ENCODE measurements at regions not wholly inside any gene's neighbourhood (a gene's known extent, or its start where the extent isn't known, plus 50 kb on each side); places are given as distances from the start of the nearest gene placed in this dataset.

DNA sequence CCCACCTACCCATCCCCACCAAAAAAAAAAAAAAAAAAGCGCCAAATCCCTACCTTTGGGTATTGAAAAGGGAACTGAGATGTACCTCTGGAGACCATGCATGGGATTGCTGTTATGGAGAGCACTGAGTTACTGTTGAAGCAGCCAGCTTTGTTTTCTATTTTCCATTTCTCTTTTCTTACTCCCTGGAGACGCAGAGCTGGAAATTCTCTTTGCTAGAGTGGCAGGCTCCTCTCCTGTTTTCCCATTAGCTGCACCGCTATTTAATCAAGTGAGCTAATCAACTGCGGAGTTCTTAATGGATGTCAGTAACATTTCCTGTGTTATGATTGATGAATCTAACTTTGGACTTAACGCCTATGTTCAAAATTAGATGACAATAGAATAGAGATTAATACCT lies 136.1 kb upstream of the LMCD1 start:
- DNase-seq, result no peak

DNA sequence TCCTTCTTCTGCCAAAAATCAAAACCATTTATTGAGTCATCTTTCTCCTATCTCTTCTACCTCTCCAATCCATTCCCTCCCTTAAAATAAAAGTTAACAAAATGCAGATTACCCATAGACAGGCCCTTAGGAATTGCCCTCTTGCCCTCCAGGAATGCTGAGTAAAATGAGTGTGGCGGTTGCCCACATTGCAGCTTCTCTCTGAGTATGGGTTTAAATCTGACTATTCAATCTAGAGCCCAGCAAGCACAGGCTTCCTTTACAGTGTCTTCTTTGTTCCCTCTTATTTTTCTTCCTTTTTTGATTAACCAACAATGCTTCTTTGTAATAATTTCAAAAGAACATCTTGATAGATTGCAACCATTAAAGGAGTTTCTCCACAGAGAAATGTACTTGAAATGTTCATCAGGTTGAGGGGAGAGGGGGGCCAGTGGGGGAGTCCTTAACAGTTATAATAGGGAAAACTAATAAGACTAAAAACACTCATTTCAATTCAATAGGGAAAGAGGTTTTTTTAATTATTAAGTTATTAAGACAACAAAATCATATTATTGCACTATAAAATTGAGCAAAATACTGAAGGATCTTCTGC lies 135.3 kb upstream of the LMCD1 start:
- no peak for DNase-seq

DNA sequence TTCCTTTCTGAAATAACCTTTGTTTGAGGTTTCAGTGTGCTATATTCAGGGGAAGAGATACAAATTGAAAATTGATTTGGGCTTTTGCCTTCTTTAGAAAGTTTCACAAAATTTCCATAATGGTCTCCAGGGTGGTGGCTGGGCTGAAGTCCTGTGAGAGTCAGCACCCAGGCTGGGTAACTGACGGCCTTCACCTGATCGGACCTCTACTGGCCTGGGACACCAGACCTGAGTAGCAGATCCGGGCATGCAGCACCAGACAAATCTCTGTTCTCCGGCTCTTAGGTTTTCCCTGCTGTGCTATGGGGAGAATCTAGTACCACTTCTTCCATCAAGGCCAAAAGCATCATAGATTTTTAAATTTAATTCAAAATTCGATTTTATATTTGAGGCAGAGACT lies 133.0 kb upstream of the LMCD1 start:
- no peak for DNase-seq

DNA sequence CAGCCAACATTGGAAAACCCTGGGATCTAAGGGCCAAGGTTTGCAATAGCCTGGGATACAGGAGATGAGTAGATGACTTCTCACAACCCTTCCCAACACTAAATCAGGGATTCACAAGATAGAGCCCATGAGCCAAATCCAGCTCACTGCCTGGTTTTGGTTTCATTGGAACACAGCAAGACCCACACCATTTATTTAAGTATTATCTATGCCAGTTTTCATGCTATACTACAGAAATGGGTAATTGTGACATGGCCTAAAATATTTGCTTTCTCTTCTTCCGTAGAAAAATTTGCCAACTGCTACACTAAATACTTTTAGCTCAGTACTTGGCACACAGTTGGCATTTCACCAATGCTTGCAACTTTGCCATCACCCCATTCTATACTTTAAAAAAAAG lies 132.0 kb upstream of the LMCD1 start:
- DNase-seq, result no peak

DNA sequence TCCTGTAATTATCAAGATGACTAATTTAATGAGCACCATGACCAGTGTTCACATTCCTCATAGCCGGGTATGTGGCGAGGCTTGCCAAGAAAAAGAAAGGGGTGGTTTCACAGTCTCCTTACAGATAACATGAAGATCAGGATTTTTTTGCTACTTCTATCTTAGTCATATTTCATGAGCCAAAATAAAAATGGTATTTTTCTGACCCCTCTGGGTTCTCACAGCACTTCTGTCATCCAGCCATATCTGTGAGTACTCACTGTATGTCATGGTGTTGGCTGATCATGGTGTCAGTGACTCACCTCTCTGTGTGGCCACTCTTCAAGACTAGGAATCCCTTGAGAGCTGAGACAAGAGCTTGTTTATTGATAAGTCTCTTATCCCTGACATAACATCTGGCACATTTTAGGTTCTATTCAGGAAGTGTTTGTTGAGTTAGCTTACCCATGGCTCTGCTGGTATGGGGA lies 130.5 kb upstream of the LMCD1 start:
- no peak for DNase-seq

DNA sequence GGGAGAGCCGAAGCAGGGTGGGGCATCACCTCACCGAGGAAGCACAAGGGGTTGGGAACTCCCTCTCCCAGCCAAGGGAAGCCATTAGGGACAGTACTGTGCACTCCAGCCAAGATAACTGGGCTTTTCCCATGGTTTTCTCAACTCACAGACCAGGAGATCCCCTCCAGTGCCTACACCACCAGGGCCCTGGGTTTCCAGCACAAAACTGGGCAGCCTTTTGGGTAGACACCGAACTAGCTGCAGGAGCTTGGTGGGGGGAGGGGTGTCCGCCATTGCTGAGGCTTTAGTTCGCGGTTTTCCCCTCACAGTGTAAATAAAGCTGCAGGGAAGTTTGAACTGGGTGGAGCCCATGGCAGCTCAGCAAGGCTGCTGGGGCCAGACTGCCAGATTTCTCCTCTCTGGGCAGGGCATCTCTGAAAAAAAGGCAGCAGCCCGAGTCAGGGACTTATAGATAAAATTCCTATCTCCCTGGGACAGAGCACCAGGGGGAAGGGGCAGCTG lies 129.6 kb upstream of the LMCD1 start:
- no peak for DNase-seq

DNA sequence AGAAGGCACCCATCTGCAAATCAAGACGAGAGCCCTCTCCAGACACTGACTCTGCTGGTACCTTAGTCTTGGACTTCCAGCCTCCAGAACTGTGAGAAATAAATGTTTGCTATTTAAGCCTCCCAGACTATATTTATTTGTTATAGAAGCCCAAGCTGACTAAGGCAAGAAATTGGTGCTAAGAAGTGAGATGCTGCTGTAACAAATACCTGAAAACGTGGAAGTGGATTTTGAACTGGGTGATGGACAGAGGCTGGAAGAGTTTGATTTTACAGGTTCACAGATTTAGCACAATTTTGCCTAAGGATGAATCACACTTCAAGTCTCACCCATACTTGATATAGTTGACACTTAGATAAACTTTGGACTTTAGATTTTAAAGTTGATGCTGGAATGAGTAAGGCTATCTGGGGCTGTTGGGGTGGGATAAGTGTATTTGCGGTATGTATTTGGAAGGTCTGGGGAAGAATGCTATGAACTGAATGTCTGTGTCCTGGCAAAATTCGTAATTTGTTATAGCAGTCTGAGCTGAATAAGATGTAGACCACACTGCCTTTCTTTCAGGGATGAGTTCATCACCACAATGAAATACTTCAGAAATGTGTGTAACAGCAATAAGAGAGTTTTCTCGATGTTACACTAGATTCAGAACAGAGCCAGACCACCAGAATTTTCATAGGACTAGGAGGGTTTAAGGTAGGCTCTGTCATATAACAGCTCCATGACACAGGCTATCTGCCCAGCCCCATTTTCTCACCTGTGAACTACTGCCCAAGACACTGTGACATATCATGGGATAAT lies 120.5 kb upstream of the LMCD1 start:
- no peak for DNase-seq

DNA sequence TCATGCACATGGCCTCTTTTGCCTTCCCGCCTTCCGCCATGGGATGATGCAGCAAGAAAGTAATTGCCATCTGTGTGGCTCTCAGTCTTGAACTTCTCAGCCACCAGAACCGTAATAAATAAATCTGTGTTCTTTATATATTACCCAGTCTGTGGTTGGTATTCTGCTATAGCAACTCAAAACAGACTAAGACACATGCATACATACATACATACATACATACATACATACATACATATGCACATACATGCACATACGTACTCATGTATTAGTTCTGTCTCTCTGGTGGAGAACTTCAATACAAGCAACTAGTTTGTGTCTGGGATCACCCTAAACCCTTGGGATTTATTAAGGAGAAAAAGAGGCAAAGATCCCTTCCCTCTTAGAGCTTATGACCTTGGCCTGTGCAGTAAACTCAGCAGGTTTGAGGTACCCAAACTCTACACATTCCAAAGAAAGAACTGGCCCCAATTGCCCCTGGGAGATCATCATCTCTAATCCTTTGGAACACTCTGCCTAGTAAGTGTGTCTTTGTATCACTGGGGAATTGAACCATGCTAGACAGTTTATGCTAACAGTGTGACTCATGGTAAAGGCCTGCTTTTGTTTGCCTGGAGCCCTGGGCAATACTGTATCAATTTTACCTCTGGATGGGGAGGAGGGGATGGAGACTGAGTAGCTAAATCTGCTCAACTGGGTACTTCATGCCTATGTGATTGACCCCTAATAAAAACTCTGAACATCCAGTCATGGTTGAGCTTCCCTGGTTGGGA lies 115.6 kb upstream of the LMCD1 start:
- no peak for DNase-seq

DNA sequence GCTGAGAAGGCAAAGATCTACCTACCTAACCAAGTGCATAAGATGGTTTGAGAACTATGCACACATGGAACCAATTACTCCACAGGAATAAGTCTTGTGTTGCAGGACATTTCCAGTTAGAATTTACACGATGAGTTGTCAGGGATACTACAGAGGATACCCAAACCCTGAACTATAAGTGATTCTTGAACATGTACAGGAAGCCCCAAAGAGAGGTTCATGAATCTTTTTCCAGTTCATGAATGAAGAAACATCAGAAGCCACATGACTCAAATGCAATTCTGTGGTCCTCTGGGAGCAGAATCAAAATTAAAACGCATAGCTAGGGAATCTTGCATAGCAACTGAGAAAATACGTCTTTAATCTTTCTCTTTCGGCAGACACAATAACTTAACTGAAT lies 114.1 kb upstream of the LMCD1 start:
- DNase-seq, result no peak

DNA sequence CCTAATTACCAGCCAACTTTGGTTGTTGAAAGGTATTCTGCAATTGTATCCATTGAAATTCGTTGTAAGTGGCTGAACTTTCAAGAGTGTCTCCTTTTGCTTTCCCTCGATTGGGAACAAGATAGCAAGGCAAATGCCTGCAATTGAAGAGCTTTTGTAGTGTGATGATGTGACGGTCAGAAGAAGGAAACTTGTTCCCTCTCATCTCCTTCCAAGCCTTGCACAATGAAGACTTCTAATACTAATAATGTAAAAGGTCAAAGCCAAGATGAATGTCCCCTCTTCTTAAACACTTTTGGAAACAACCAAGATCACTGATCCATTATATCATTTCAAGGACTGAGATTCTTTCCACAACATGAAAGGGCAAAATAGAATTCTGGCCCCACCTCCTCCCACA lies 101.9 kb upstream of the LMCD1 start:
- DNase-seq, result no peak

DNA sequence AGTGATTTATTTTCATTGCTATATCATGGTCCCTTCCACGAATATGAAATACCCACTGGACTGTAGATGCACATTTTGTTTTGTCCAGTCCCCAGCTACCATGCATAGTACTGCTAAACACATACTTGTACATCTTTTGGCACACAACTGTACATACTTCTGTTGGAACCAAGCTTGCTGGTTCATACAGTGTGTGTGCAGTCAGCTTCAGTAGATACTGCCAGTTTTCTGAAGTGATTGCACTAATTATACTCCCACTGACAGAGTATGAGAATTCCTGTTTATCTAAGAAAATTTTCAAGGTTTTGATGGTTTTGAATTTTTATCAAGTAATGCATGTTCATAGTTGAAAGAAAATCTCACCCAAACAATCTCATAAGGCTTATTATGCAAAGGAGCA lies 100.7 kb upstream of the LMCD1 start:
- DNase-seq, result no peak

DNA sequence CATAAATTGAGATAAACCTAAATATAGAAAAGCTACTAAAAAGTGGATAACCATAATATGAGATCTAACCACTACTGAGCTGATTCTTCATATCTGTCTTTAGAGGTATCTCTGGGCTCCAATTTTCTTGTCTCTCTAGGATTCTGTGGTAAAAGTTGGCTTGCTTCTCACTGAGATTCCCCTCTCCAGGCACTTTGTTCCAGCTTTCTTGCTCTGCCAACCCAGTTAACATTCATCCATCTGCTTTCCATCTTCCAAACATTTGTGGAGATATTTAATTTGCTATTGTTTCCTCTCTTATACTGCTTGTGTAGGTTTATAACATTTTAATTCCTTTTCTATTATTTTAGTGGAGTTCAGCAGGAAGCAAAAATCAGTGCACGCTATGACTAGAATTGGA lies 97.6 kb upstream of the LMCD1 start:
- DNase-seq, result no peak

DNA sequence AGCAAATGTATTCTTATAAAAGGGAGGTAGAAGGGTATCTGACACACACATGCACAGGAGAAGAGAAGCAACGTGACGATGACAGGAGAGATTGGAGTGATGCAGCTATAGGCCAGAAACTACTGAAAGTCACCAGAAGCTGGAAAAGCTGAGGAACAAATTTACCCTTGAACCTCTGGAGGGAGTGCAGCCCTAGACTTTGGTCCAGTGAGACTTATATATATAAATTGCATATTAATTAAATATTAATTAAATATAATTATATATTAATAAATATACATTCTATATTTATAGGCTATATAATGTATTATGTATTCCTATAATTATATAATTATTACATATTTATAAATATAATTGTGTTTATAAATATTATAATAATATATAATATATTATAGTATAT lies 96.5 kb upstream of the LMCD1 start:
- no peak for DNase-seq

DNA sequence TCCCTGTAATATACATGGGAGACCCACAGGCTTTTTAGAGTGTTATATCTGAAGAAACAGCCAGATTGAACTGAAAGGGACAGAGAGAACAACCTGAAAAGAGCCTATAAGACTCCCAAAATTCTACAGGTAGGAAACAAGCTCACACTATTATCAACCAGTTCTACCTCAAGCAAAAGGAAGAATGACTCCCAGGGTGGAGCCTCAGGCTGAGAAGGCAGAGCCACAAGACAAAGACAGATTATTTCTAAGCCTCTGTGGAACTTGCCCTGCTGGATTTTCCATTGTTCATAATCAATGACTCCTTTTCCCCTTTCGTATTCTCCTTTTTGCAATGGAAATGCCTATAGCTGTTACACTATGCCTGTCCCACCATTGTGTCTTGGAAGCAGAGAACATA lies 95.1 kb upstream of the LMCD1 start:
- no peak for DNase-seq

DNA sequence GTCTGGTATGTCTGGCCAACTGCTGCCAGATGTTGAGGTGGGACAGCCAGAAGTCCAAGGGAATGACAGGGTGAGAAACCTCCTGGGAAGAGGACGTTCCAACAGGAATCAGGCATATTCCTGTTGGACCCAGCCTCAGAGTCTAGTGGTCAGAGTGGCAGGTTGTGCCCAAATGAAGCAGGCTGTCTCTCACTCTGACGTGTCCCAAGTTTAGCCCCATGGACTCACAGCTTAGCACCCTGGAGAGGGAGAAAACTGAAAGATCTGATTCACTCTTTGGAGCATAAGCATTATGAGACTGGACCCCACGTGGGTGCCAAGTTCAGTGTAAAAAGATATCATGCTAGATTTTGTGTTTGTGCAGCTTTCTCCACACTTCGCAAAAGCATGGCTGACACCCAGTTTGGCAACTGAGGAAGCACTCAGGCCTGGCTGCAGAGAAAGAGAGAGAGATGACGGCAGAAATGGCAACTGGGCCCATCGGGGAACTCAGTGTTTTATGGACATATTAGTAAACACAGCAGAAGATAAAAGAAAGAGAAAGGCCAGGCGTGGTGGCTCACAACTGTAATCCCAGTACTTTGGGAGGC lies 88.2 kb upstream of the LMCD1 start:
- no peak for DNase-seq

DNA sequence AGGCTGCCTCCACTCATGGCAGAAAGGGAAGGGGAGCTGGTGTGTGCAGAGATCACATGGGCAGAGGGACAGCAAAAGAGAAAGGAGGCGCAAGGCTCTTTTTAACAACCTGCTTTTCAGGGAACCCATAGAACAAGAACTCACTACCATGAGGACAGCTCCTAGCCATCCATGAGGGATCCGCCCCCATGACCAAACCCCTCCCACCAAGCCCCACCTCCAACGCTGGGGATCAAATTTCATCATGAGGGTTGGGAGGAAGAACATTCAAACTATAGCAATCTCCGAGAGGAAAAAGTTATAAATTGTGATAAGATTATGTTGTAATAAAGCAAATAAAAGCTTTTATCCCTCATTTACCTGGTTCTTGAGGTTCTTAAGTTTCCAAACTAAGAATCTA lies 84.7 kb upstream of the LMCD1 start:
- no peak for DNase-seq

DNA sequence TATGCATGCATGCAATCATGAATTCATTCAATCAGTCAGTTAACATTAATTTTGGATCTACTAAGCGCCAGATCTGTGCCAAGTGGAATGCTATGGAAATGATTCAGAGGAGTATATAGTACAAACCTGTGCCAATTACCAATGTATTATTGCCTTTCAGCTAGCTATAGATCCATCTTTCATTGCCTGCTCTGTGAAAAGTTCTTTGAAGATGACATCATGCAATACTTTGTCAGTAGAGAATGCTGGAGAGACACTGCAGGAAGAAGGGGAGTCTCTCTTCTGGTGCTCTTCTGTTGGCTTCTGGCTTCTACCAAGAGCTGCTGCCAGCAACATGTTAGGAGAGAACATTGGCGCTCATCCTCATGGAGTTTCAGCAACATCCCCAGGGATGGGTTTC lies 81.0 kb upstream of the LMCD1 start:
- DNase-seq, result no peak

DNA sequence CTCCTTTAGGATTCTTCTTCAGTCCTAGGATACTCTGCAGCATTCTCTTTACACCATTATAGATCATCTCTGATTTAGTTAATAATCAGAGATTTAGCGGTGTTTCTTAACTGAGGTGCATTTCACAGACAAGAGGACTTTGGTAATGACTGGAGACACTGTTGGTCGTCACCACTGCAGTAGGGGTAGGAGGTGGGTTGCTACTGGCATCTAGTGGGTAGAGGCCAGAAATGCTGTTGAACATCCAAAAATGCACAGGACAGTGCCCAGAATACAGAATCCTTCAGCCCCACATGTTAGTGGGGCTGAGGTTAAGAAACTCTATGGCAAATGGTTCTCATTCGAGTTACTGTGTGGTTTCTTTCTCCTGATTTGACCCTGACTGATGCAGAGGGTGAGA lies 80.4 kb upstream of the LMCD1 start:
- no peak for DNase-seq

DNA sequence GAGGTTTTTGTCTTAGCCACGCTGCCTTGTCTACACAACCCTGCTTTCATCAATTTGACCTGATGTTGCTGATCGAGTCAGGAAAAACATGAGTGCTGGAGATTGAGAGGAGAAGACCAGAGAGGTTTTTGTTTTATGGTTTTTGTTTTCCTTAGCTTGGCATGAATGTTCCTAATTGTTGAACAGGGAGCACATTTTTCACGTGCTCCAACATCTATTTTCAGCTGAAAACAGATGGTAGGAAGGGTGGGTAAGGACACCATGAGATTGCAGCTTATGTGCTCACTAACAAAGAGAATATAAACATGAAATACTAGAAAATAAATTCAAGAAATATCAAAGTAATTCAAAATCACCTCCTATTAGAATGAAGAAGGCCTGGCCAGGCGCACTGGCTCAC lies 79.9 kb upstream of the LMCD1 start:
- DNase-seq, result no peak

DNA sequence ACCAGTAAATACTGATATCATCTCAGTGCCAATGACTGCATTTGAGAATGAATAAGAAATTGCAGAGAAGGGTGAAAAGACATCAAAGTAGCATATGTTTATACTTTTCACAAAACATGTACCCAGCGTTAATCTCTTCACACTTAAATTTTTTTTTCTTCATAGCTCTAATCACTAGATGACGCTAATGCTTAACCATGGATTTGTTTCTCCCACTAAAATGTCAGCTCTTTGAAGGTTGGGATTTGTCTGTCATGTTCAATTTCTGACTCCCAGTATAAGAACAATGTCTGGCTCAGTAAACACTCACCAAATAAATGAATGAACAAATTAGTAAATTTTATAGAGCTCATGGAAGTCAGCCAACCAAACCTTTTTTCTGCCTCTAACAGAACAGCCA lies 78.3 kb upstream of the LMCD1 start:
- no peak for DNase-seq

DNA sequence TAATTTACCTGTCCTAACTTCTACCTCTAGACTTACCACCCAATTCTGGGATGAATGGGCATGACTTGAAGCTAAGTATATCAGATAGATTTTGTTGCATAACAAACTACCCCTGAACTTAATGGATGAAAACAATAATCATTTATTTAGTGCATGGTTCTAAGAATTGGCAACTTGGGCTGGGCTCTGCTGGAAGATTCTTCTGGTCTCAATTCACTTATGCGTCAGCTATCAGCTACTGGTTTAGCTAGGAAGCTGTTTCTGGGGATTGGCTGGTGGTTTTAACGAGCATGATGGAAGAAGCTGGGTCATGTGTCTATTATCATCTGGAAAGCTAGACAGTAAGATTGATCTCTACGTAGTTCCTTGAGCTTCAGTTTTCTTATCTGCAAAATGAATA lies 77.3 kb upstream of the LMCD1 start:
- DNase-seq, result no peak

DNA sequence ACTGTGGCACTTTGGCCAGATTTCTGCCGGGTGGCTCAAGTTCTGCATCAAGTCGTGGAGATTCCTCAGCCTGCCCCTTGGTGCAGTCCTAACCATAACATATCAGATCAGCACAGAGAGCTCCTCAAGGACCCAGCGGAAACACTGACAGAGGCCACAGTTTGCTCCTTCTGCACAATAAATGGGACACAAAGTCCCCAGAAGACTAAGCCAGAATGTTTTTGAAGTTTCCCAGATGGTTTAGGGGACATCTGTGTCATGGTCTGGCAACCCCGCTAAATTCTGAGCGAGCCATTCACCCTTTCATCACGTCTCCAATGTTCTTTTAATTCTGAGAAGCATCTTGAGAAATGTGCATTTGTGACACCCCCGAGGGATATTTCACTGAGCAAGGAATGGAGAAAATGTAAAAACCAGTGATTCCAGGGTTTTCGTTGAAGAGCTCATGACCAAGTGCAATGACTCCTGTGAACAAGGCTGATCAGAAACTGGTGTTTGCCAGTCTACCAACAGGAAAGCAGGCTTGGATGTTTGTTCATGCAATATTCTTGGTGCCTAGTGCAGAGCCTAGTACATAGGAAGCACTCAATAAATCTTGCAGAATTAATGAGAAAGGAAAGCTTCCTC lies 64.8 kb upstream of the LMCD1 start:
- no peak for DNase-seq
